NB4 (cell line): ENCODE measurements at regions not wholly inside any gene's neighbourhood (a gene's known extent, or its start where the extent isn't known, plus 50 kb on each side); places are given as distances from the start of the nearest gene placed in this dataset.

Experiments used
- DNase-seq: peaks from one replicate; pipeline ENCODE4 v3.0.0; 2010; ENCODE audit warnings: low read depth
- H3K4me3 ChIP-seq: one replicate; pipeline ENCODE4 v1.5.1; 2011; ENCODE audit warnings: mild to moderate bottlenecking, low read depth, low read length, moderate library complexity
- CTCF ChIP-seq: IDR thresholded peaks from one replicate; pipeline ENCODE4 v1.5.1; 2012; ENCODE audit warnings: low read depth, low read length
- MAX ChIP-seq: IDR thresholded peaks from 2 replicates; pipeline ENCODE4 v1.6.1; 2011; ENCODE audit warnings: low read depth, low read length
- MYC ChIP-seq: IDR thresholded peaks from 2 replicates; pipeline ENCODE4 v1.6.1; 2011; ENCODE audit warnings: low read depth, low read length
- POLR2A ChIP-seq: IDR thresholded peaks from 2 replicates; pipeline ENCODE4 v1.6.1; 2011; ENCODE audit warnings: mild to moderate bottlenecking; ENCODE audit not compliant: insufficient read length; ENCODE audit errors: extremely low read depth

- TF ChIP-seq POLR2A (no peak), MYC (no peak), CTCF (no peak), MAX (no peak)
- no peak for DNase-seq
Measured at GRCh38 chr6:106804346-106805335, 169.9 kb downstream of the CD24 start.

GRCh38 chr6:106803188-106803587, 171.3 kb downstream of the CD24 start:
- no peak for DNase-seq
- TF ChIP-seq MYC (no peak), CTCF (no peak), POLR2A (no peak), MAX (no peak)

More at GRCh38 chr6:106804346-106805335, 169.9 kb downstream of the CD24 start:
- H3K4me3 ChIP-seq = no peak overlapping the region

GRCh38 chr6:106802139-106802538, 172.4 kb downstream of the CD24 start:
- TF ChIP-seq POLR2A = no peak
- TF ChIP-seq MYC = no peak
- TF ChIP-seq CTCF = no peak
- no peak for TF ChIP-seq MAX
- DNase-seq = no peak
- H3K4me3 ChIP-seq = no peak overlapping the region

More at GRCh38 chr6:106803188-106803587, 171.3 kb downstream of the CD24 start:
- no peak overlapping the region for H3K4me3 ChIP-seq

- no peak for DNase-seq
- H3K4me3 ChIP-seq = no peak overlapping the region
- no peak for TF ChIP-seq POLR2A
- no peak for TF ChIP-seq MAX
- no peak for TF ChIP-seq MYC
- TF ChIP-seq CTCF = no peak
Measured at GRCh38 chr6:106801256-106801655, 171.9 kb downstream of the QRSL1 start.

GRCh38 chr6:106800379-106800778, 171.0 kb downstream of the QRSL1 start:
- TF ChIP-seq POLR2A (no peak), MAX (no peak), MYC (no peak)
- no peak for DNase-seq
- H3K4me3 ChIP-seq = no peak overlapping the region
